IMR-90 (cell line): ENCODE measurements at regions not wholly inside any gene's neighbourhood (a gene's known extent, or its start where the extent isn't known, plus 50 kb on each side); places are given as distances from the start of the nearest gene placed in this dataset.

Experiments
- ATAC-seq: fragments of 200-7000 bp; cut with Tn5 transposase; 2 replicates; pipeline ENCODE4 v1.9.1; 2020; ENCODE audit warnings: low read depth, mild to moderate bottlenecking, moderate library complexity
- BruUV-seq: library from RNA; stranded (reverse); fragments of 400-500 nt; replicated peaks from 2 replicates; lab custom pipeline; 2021; lab: Mats Ljungman, UMichigan
- CTCF ChIA-PET: fragments of 300-600 bp; formaldehyde crosslinking; extraction: SDS; loops from one replicate; lab custom pipeline; 2021; ENCODE audit warnings: antibody characterized with exemption; lab: Yijun Ruan, JAX
- POLR2A ChIA-PET: fragments of 300-600 bp; sonication (Branson Sonifier 250); formaldehyde crosslinking; loops from one replicate; lab custom pipeline; 2022; ENCODE audit warnings: antibody characterized with exemption; ENCODE audit not compliant: unreplicated experiment; lab: Charles Lee
- DNase-seq: peaks from one replicate; pipeline ENCODE4 v3.0.0; 2013
- H2AFZ ChIP-seq: replicated peaks from 2 replicates; pipeline ENCODE3; 2013; ENCODE audit warnings: low read length, mild to moderate bottlenecking; ENCODE audit not compliant: poor library complexity
- H2AK5ac ChIP-seq: 2 replicates; pipeline ENCODE4 v1.6.1; 2013; ENCODE audit warnings: low read depth, low read length, inconsistent platforms
- H2AK9ac ChIP-seq: replicated peaks from 2 replicates; pipeline ENCODE3; 2013; ENCODE audit warnings: mild to moderate bottlenecking, low read depth, low read length, moderate library complexity; ENCODE audit not compliant: poor library complexity
- H2BK120ac ChIP-seq: 2 replicates; pipeline ENCODE4 v1.6.1; 2013; ENCODE audit warnings: low read depth, low read length, inconsistent platforms
- H2BK15ac ChIP-seq: 3 replicates; pipeline ENCODE4 v1.6.1; 2013; ENCODE audit warnings: low read depth, low read length, inconsistent platforms
- H2BK20ac ChIP-seq: 2 replicates; pipeline ENCODE4 v1.6.1; 2013; ENCODE audit warnings: low read depth, mild to moderate bottlenecking, inconsistent platforms, low read length, moderate library complexity
- H2BK5ac ChIP-seq: 2 replicates; pipeline ENCODE4 v1.6.1; 2013; ENCODE audit warnings: mild to moderate bottlenecking, low read depth, low read length, inconsistent platforms; ENCODE audit not compliant: poor library complexity, severe bottlenecking
- H3K14ac ChIP-seq: replicated peaks from 2 replicates; pipeline ENCODE4 v1.6.1; 2013; ENCODE audit warnings: low read depth, low read length, inconsistent platforms
- H3K18ac ChIP-seq: 2 replicates; pipeline ENCODE4 v1.6.1; 2013; ENCODE audit warnings: low read depth, low read length, control low read depth
- H3K23ac ChIP-seq: 2 replicates; pipeline ENCODE4 v1.6.1; 2013; ENCODE audit warnings: low read depth, low read length, inconsistent platforms
- H3K27ac ChIP-seq: 2 replicates; pipeline ENCODE4 v1.5.1; 2013; ENCODE audit warnings: mild to moderate bottlenecking, control low read depth, low read length; ENCODE audit not compliant: insufficient read depth
- H3K27me3 ChIP-seq: 2 replicates; pipeline ENCODE4 v1.6.1; 2013; ENCODE audit warnings: low read length; ENCODE audit not compliant: control insufficient read depth, insufficient read depth
- H3K36me3 ChIP-seq: 2 replicates; pipeline ENCODE4 v1.6.1; 2013; ENCODE audit warnings: low read length, mixed read lengths; ENCODE audit not compliant: control insufficient read depth, insufficient read depth
- H3K4ac ChIP-seq: 2 replicates; pipeline ENCODE4 v1.6.1; 2013; ENCODE audit warnings: low read depth, low read length, inconsistent platforms
- H3K4me1 ChIP-seq: 2 replicates; pipeline ENCODE4 v1.6.1; 2013; ENCODE audit warnings: low read length, mixed read lengths; ENCODE audit not compliant: control insufficient read depth, insufficient read depth
- H3K4me2 ChIP-seq: 2 replicates; pipeline ENCODE4 v1.6.1; 2013; ENCODE audit warnings: low read depth, mild to moderate bottlenecking, control low read depth, low read length, moderate library complexity
- H3K4me3 ChIP-seq: 2 replicates; pipeline ENCODE4 v1.5.1; 2013; ENCODE audit warnings: low read depth, mild to moderate bottlenecking, control low read depth, low read length, moderate library complexity; ENCODE audit not compliant: insufficient read depth
- H3K56ac ChIP-seq: 2 replicates; pipeline ENCODE4 v1.6.1; 2013; ENCODE audit warnings: low read length, inconsistent platforms; ENCODE audit not compliant: insufficient read depth; ENCODE audit errors: extremely low read depth
- H3K79me1 ChIP-seq, 2 experiments: 2 replicates each; pipeline ENCODE4 v1.6.1; 2013; ENCODE audit warnings: low read length in 2 of 2, inconsistent platforms in 1 of 2, low read depth in 1 of 2
- H3K9ac ChIP-seq: 2 replicates; pipeline ENCODE4 v1.6.1; 2013; ENCODE audit warnings: low read depth, low read length, control low read depth
- H3K9me1 ChIP-seq: 2 replicates; pipeline ENCODE4 v1.6.1; 2013; ENCODE audit warnings: low read length, inconsistent platforms; ENCODE audit not compliant: insufficient read depth
- H3K9me3 ChIP-seq: 2 replicates; pipeline ENCODE4 v1.6.1; 2013; ENCODE audit warnings: low read length; ENCODE audit not compliant: control insufficient read depth, insufficient read depth
- H4K20me1 ChIP-seq: 2 replicates; pipeline ENCODE4 v1.6.1; 2013; ENCODE audit warnings: low read length, inconsistent platforms; ENCODE audit not compliant: insufficient read depth
- H4K5ac ChIP-seq: 2 replicates; pipeline ENCODE4 v1.6.1; 2013; ENCODE audit warnings: mild to moderate bottlenecking, low read depth, low read length, control low read depth
- H4K8ac ChIP-seq, 2 experiments: 2 replicates each; pipeline ENCODE4 v1.6.1; 2013; ENCODE audit warnings: low read depth in 2 of 2, low read length in 2 of 2, control low read depth in 1 of 2, inconsistent platforms in 1 of 2
- H4K91ac ChIP-seq: 2 replicates; pipeline ENCODE4 v1.6.1; 2013; ENCODE audit warnings: low read depth, low read length, inconsistent platforms; ENCODE audit not compliant: insufficient read depth
- BHLHE40 ChIP-seq: fragments of 150-350 bp; IDR thresholded peaks from 2 replicates; pipeline ENCODE4 v1.6.1; 2016; ENCODE audit warnings: mild to moderate bottlenecking, low read depth, low read length
- CHD1 ChIP-seq: IDR thresholded peaks from 2 replicates; pipeline ENCODE4 v1.6.1; 2012; ENCODE audit warnings: low read depth, low read length, improper control_type of control experiment
- ELK1 ChIP-seq: fragments of 150-350 bp; IDR thresholded peaks from 2 replicates; pipeline ENCODE4 v1.6.1; 2016; ENCODE audit warnings: low read depth, mild to moderate bottlenecking, low read length, moderate library complexity, borderline replicate concordance
- WGBS, 2 experiments: methylation state at CpG; one replicate each; pipeline versions ENCODE4 v1.1.5 to v1.1.7; 2013; ENCODE audit warnings: missing lambda C conversion rate in 2 of 2; ENCODE audit not compliant: insufficient read length in 1 of 2; ENCODE audit errors: extremely low coverage in 2 of 2; 5-methylcytosine and 5-hydroxymethylcytosine counted together
- dilution Hi-C: fragments of 300-500 bp; cut with HindIII; formaldehyde crosslinking; loops from one replicate; pipeline ENCODE4 v1.14.3; 2018; ENCODE audit warnings: low sequenced_read_pairs; ENCODE audit not compliant: unreplicated experiment
- in situ Hi-C: fragments of 300-500 bp; cut with MboI; formaldehyde crosslinking; loops from 3 replicates; pipeline ENCODE4 v1.14.3; 2019; ENCODE audit warnings: low sequenced_read_pairs, inconsistent platforms, mixed read lengths
- intact Hi-C: fragments of 100-400 bp; cut with micrococcal nuclease; formaldehyde crosslinking; loops from 2 replicates; pipeline ENCODE4 v1.10.0; 2022

- H2AK5ac ChIP-seq = no peak overlapping the region
- WGBS, 2 experiments = no CpG with 5 or more reads among the region's 3 CpGs
- H2BK120ac ChIP-seq = no peak overlapping the region
- DNase-seq (no peak), ATAC-seq (no peak)
- H2AK9ac ChIP-seq = no peak overlapping the region
- H4K5ac ChIP-seq = no peak overlapping the region
- no peak overlapping the region for H2BK20ac ChIP-seq
- no peaks in the 10 kb centered on the region for H3K9me1 ChIP-seq
- dilution Hi-C loops = no loop called here
- no peak overlapping the region for H3K56ac ChIP-seq
- BruUV-seq = no TSS peak
- no peak overlapping the region for H4K8ac ChIP-seq
- intact Hi-C loops = no loop called here
- no peak for TF ChIP-seq BHLHE40
- TF ChIP-seq CHD1 = no peak
- TF ChIP-seq ELK1 = no peak
- H3K4ac ChIP-seq = no peak overlapping the region
- no peak overlapping the region for H2AFZ ChIP-seq
- H3K4me3 ChIP-seq = no peak overlapping the region
- H3K36me3 ChIP-seq = no peaks in the 10 kb centered on the region
- no peaks in the 10 kb centered on the region for H3K4me1 ChIP-seq
- no peaks in the 10 kb centered on the region for H4K20me1 ChIP-seq
- H3K23ac ChIP-seq = no peak overlapping the region
- H3K4me2 ChIP-seq = no peak overlapping the region
- H3K27me3 ChIP-seq = no peaks in the 10 kb centered on the region
- H2BK5ac ChIP-seq = no peak overlapping the region
- no peak overlapping the region for H3K27ac ChIP-seq
- H3K79me1 ChIP-seq = no peaks in the 10 kb centered on the region
- no peak overlapping the region for H4K91ac ChIP-seq
- H2BK15ac ChIP-seq = no peak overlapping the region
- H3K18ac ChIP-seq = no peak overlapping the region
- peaks cover 4% of the 10 kb centered on the region for H3K9me3 ChIP-seq
- in situ Hi-C loops = no loop called here
- H3K9ac ChIP-seq = no peak overlapping the region
- ChIA-PET CTCF (no interaction called here), POLR2A (no interaction called here)
- H3K14ac ChIP-seq = no peak overlapping the region
These were observed 542.5 kb downstream of the SOX11 start for GRCh38 chr2:6234702-6235101.
